Right ventricle myocardium superior (tissue), 1 donor: ENCODE measurements at regions not wholly inside any gene's neighbourhood (a gene's known extent, or its start where the extent isn't known, plus 50 kb on each side); places are given as distances from the start of the nearest gene placed in this dataset.
A peak's percentile ranks its signal among the peaks of the same experiment; 100 is the strongest.
"Not testable (repeated sequence)": the region's sequence is repeated elsewhere in the genome, so short reads cannot be mapped to it uniquely, and the experiment has no call there.

ENCODE experiments used
- ATAC-seq: fragments of 200-7000 bp; cut with Tn5 transposase; one replicate; pipeline ENCODE4 v1.9.1; 2020; ENCODE audit warnings: mild to moderate bottlenecking; ENCODE audit not compliant: poor library complexity
- DNase-seq: peaks from one replicate; pipeline ENCODE4 v3.0.0-alpha.2; 2020
- intact Hi-C: fragments of 100-400 bp; cut with DNase I; formaldehyde crosslinking; loops from one replicate; pipeline ENCODE4 v1.11.2; 2022
- donor health status: DM: no; HTN: yes; CAD: no; lungs with severe emphysema.

- intact Hi-C loops: no loop called here
- DNase-seq (no peak), ATAC-seq (no peak)
These were observed 237.5 kb upstream of the UBASH3B start for GRCh38 chr11:122418032-122418431.

- intact Hi-C loops: no loop called here
- no peak for DNase-seq
- no peak for ATAC-seq
These were observed 241.0 kb upstream of the UBASH3B start for GRCh38 chr11:122414406-122415018.

- DNase-seq: no peak
- intact Hi-C loops: no loop called here
These were observed 241.8 kb upstream of the UBASH3B start for GRCh38 chr11:122413677-122414076.

GRCh38 chr11:122412581-122412980, 242.9 kb upstream of the UBASH3B start:
- intact Hi-C loops: no loop called here
- DNase-seq (no peak), ATAC-seq (no peak)

More at GRCh38 chr11:122413677-122414076, 241.8 kb upstream of the UBASH3B start:
- ATAC-seq: no peak

GRCh38 chr11:122406466-122406865, 249.1 kb upstream of the UBASH3B start:
- DNase-seq: no peak
- intact Hi-C loops: no loop called here
- ATAC-seq: no peak

GRCh38 chr11:122405547-122406341, 249.8 kb upstream of the UBASH3B start:
- DNase-seq (no peak), ATAC-seq (no peak)
- intact Hi-C loops: no loop called here

- DNase-seq (no peak), ATAC-seq (no peak)
- intact Hi-C loops: no loop called here
These were observed 251.0 kb upstream of the UBASH3B start for GRCh38 chr11:122404571-122404970.

GRCh38 chr11:122401581-122401980, 253.9 kb upstream of the UBASH3B start:
- DNase-seq, ATAC-seq, intact Hi-C loops: not testable (repeated sequence)

- intact Hi-C loops: no loop called here
These were observed 256.1 kb upstream of the UBASH3B start for GRCh38 chr11:122399375-122399774.

GRCh38 chr11:122398851-122399250, 256.7 kb upstream of the UBASH3B start:
- intact Hi-C loops: no loop called here
- ATAC-seq (no peak), DNase-seq (no peak)

More at GRCh38 chr11:122399375-122399774, 256.1 kb upstream of the UBASH3B start:
- ATAC-seq (no peak), DNase-seq (no peak)

GRCh38 chr11:122398167-122398566, 257.4 kb upstream of the UBASH3B start:
- DNase-seq (no peak), ATAC-seq (peak; percentile 70)
- intact Hi-C loops: no loop called here

GRCh38 chr11:122395282-122395681, 260.2 kb upstream of the UBASH3B start:
- DNase-seq (no peak), ATAC-seq (no peak)
- intact Hi-C loops: no loop called here

- no peak for ATAC-seq
- DNase-seq: no peak
- intact Hi-C loops: no loop called here
These were observed 261.2 kb upstream of the UBASH3B start for GRCh38 chr11:122394313-122394712.

- intact Hi-C loops: no loop called here
- DNase-seq: no peak
- ATAC-seq: peak; percentile 83
These were observed 262.2 kb upstream of the UBASH3B start for GRCh38 chr11:122393209-122393860.

GRCh38 chr11:122392508-122392907, 263.0 kb upstream of the UBASH3B start:
- no peak for DNase-seq
- ATAC-seq: no peak
- intact Hi-C loops: no loop called here

- intact Hi-C loops: no loop called here
- DNase-seq (no peak), ATAC-seq (no peak)
These were observed 264.5 kb upstream of the UBASH3B start for GRCh38 chr11:122391049-122391448.

- DNase-seq: no peak
- ATAC-seq: no peak
- intact Hi-C loops: no loop called here
These were observed 267.2 kb upstream of the BLID start for GRCh38 chr11:122383186-122383585.

- no peak for ATAC-seq
- intact Hi-C loops: no loop called here
- no peak for DNase-seq
These were observed 259.8 kb upstream of the BLID start for GRCh38 chr11:122375687-122376399.

- ATAC-seq: no peak
- no peak for DNase-seq
- intact Hi-C loops: loop anchor here (10.0 kb wide), 1 partner anchor 136 kb away; no protein-coding TSS in a partner anchor
These were observed 252.8 kb upstream of the BLID start for GRCh38 chr11:122368796-122369195.
